GM20431 (cell line): ENCODE measurements at regions not wholly inside any gene's neighbourhood (a gene's known extent, or its start where the extent isn't known, plus 50 kb on each side); places are given as distances from the start of the nearest gene placed in this dataset.

Source experiments
- in situ Hi-C: fragments of 300-500 bp; cut with MseI, MboI; formaldehyde crosslinking; loops from one replicate; pipeline ENCODE4 v1.15.0; 2020; ENCODE audit warnings: low sequenced_read_pairs; ENCODE audit not compliant: unreplicated experiment

- in situ Hi-C loops = no loop called here
Measured at GRCh38 chr2:118791483-118791882, 56.0 kb downstream of the EN1 start.

GRCh38 chr2:118786746-118787145, 60.7 kb downstream of the EN1 start:
- in situ Hi-C loops = no loop called here

- in situ Hi-C loops = no loop called here
Measured at GRCh38 chr2:118784860-118785259, 62.6 kb downstream of the EN1 start.

GRCh38 chr2:118779362-118779761, 68.1 kb downstream of the EN1 start:
- in situ Hi-C loops = no loop called here

- in situ Hi-C loops = no loop called here
Measured at GRCh38 chr2:118774458-118775133, 72.9 kb downstream of the EN1 start.

GRCh38 chr2:118773826-118774225, 73.6 kb downstream of the EN1 start:
- in situ Hi-C loops = no loop called here

GRCh38 chr2:118772487-118773200, 74.8 kb downstream of the EN1 start:
- in situ Hi-C loops = no loop called here

GRCh38 chr2:118769707-118770400, 77.6 kb downstream of the EN1 start:
- in situ Hi-C loops = no loop called here

GRCh38 chr2:118766871-118767270, 80.6 kb downstream of the EN1 start:
- in situ Hi-C loops = no loop called here

- in situ Hi-C loops = no loop called here
Measured at GRCh38 chr2:118764855-118765254, 82.6 kb downstream of the EN1 start.

GRCh38 chr2:118763797-118764196, 83.7 kb downstream of the EN1 start:
- in situ Hi-C loops = no loop called here

- in situ Hi-C loops = no loop called here
Measured at GRCh38 chr2:118762290-118762689, 85.2 kb downstream of the EN1 start.

GRCh38 chr2:118761771-118762170, 85.7 kb downstream of the EN1 start:
- in situ Hi-C loops = no loop called here

GRCh38 chr2:118755901-118756300, 91.5 kb downstream of the EN1 start:
- in situ Hi-C loops = no loop called here

- in situ Hi-C loops = no loop called here
Measured at GRCh38 chr2:118755384-118755783, 92.1 kb downstream of the EN1 start.

GRCh38 chr2:118752762-118753429, 94.6 kb downstream of the EN1 start:
- in situ Hi-C loops = no loop called here

- in situ Hi-C loops = no loop called here
Measured at GRCh38 chr2:118750959-118751565, 96.4 kb downstream of the EN1 start.

GRCh38 chr2:118748245-118748885, 99.1 kb downstream of the EN1 start:
- in situ Hi-C loops = no loop called here

GRCh38 chr2:118747637-118748036, 99.8 kb downstream of the EN1 start:
- in situ Hi-C loops = no loop called here

GRCh38 chr2:118747066-118747465, 100.4 kb downstream of the EN1 start:
- in situ Hi-C loops = no loop called here
